HFF-Myc (cell line): ENCODE measurements at regions not wholly inside any gene's neighbourhood (a gene's known extent, or its start where the extent isn't known, plus 50 kb on each side); places are given as distances from the start of the nearest gene placed in this dataset.

Experiments used
- DNase-seq: peaks from one replicate; pipeline ENCODE4 v3.0.0-alpha.2; 2011; ENCODE audit warnings: low read depth; ENCODE audit errors: extremely low read depth
- H3K4me3 ChIP-seq: replicated peaks from 2 replicates; pipeline ENCODE4 v1.5.1; 2011; ENCODE audit warnings: low read depth, mild to moderate bottlenecking, control low read depth, low read length
- TF ChIP-seq, protein P1 (sequence below): IDR thresholded peaks from 2 replicates; pipeline ENCODE4 v1.5.1; 2012; ENCODE audit warnings: mild to moderate bottlenecking, low read depth, low read length, control low read depth; ENCODE audit errors: missing control alignments

DNA sequence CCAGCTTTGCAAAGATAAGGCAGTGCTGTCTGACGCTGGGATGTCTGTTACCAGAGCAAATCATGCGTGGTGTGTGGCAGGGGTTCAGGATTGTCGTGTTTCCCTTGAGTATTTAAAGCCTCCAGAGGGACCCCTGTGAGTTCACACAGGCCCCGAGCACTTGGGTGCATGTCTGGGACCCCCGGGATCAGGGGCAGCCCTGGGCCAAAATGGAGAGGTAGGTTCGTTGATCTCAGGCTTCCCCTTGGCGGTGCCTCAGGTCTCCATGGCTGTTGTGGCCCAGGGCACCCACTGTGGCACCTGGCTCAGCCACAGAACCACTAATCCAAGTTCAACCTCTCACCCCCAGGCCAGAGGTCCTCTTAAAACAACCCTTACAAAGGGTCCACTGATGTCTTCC is 523.1 kb upstream of the DPP6 start:
- TF ChIP-seq, protein P1, sequence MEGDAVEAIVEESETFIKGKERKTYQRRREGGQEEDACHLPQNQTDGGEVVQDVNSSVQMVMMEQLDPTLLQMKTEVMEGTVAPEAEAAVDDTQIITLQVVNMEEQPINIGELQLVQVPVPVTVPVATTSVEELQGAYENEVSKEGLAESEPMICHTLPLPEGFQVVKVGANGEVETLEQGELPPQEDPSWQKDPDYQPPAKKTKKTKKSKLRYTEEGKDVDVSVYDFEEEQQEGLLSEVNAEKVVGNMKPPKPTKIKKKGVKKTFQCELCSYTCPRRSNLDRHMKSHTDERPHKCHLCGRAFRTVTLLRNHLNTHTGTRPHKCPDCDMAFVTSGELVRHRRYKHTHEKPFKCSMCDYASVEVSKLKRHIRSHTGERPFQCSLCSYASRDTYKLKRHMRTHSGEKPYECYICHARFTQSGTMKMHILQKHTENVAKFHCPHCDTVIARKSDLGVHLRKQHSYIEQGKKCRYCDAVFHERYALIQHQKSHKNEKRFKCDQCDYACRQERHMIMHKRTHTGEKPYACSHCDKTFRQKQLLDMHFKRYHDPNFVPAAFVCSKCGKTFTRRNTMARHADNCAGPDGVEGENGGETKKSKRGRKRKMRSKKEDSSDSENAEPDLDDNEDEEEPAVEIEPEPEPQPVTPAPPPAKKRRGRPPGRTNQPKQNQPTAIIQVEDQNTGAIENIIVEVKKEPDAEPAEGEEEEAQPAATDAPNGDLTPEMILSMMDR, result no peak
- DNase-seq, result no peak
- H3K4me3 ChIP-seq, result no peak overlapping the region

GRCh38 chr7:153529651-153530165 is 522.5 kb upstream of the DPP6 start:
- no peak overlapping the region for H3K4me3 ChIP-seq
- DNase-seq, result no peak
- TF ChIP-seq, protein P1, result no peak

DNA sequence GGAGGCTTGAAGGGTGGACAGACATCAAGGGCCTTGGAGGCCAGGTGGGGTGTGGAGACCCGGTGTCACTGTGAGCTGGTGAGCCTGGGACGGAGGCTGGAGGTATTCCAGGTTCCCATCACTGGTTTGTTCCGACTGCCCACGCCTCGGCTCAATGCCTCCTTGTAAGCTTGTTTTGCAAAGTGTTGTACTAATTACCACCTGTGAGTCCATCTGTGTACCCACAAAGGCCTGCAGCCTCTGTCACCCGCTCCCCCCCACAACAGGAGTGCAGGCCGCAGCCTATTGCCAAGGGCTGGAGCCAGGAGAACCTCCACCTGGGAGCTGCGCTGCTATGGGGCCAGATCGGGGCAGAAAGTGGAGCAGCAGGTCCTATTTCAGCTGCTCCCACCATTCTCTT is 521.8 kb upstream of the DPP6 start:
- DNase-seq, result no peak
- no peak overlapping the region for H3K4me3 ChIP-seq
- TF ChIP-seq, protein P1, result no peak

GRCh38 chr7:153532326-153532725 is 519.9 kb upstream of the DPP6 start:
- TF ChIP-seq, protein P1, result no peak
- no peak for DNase-seq
- no peak overlapping the region for H3K4me3 ChIP-seq

DNA sequence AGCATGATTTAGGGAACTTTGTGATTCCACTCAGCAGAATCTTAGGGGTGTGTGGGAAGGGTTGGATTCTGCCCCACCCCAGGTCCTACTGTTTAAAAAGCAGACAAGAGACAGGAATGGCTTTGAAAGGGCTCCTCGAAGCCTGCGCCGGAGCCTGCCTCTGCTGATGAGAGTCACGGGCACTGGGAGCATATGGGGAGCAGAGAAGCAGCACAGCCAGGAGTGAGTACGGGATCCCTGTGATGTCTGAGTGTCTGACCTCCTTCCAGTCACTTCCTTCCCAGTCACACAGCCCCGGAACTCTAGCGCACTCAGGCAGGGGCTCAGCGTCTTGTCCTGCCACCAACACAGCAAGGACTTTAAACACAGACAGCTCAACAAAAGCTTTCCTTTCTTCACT is 514.9 kb upstream of the DPP6 start:
- TF ChIP-seq, protein P1, result no peak
- H3K4me3 ChIP-seq, result no peak overlapping the region
- DNase-seq, result no peak

DNA sequence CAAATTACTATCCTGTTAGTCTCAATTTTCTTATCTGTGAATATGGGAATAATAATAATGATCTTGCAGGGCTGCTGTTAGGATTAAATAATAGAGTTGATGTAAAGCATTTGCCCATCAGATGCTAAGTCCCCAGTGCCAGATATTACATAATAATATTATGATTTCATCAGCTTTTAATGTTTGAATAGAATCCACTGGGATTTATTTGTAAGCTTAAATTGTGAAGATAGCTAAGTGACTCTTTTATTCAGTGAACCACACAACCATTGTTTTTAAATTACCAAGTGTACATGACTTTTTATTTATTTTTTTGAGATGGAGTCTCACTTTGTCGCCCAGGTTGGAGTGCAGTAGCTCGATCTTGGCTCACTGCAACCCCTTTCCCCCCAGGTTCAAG is 510.3 kb upstream of the DPP6 start:
- DNase-seq, result no peak
- TF ChIP-seq, protein P1, result no peak
- H3K4me3 ChIP-seq, result no peak overlapping the region

DNA sequence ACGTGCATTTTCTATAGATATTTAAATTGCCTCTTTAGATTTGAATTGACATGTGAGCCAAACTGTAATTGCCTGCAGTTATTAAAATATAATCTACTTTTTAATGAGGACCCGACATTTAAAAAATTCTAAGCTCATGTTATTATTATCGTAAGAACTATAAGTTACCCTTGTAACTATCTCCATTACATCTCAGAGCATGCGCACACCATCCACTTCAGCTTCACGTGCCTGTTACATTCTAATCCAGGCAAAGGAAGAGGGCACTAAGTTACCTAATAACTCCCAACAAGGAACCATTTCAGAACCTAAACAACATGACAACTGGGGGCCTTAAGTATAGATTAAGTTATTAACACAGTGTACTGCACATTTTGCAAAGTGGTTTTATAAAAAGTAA is 509.0 kb upstream of the DPP6 start:
- TF ChIP-seq, protein P1, result no peak
- no peak overlapping the region for H3K4me3 ChIP-seq
- no peak for DNase-seq
